ENCODE measurements at regions not wholly inside any gene's neighbourhood (a gene's known extent, or its start where the extent isn't known, plus 50 kb on each side); places are given as distances from the start of the nearest gene placed in this dataset.

DNA sequence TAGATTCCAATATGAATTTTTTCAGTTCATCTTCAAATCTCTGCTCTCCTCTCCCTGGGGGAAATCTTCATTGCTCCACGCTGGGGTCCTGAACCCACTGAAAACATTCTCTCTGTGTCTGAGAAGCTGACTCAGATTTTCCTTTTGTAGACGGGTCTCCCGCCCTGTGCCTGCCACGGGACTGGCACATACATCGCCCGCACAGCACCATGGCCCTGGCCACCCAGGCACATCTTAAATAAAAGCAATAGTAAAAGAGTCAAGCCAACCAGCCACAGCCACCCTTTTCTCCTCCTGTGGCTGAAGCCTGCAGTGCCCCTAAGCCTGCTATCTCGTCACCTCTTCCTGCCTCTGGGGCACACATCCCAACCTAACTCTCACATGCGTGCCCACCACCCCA is 301.2 kb downstream of the ZNF536 start:
- no peak overlapping the region for H3K27ac ChIP-seq
- no peaks in the 10 kb centered on the region for H3K27me3 ChIP-seq (replicated peaks; ENCODE audit: insufficient read depth)
- 91% methylated on average over 8 of the region's 8 CpGs for WGBS
- intact Hi-C loops (cut with DNase I) = no loop called here
- H3K4me3 ChIP-seq = no peak overlapping the region
- no peak for TF ChIP-seq POLR2A (IDR thresholded peaks at IDR 0.05)
- TF ChIP-seq, protein P1, sequence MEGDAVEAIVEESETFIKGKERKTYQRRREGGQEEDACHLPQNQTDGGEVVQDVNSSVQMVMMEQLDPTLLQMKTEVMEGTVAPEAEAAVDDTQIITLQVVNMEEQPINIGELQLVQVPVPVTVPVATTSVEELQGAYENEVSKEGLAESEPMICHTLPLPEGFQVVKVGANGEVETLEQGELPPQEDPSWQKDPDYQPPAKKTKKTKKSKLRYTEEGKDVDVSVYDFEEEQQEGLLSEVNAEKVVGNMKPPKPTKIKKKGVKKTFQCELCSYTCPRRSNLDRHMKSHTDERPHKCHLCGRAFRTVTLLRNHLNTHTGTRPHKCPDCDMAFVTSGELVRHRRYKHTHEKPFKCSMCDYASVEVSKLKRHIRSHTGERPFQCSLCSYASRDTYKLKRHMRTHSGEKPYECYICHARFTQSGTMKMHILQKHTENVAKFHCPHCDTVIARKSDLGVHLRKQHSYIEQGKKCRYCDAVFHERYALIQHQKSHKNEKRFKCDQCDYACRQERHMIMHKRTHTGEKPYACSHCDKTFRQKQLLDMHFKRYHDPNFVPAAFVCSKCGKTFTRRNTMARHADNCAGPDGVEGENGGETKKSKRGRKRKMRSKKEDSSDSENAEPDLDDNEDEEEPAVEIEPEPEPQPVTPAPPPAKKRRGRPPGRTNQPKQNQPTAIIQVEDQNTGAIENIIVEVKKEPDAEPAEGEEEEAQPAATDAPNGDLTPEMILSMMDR (IDR thresholded peaks at IDR 0.05) = no peak
- no peak for TF ChIP-seq POLR2AphosphoS5 (IDR thresholded peaks at IDR 0.05)
- no peaks in the 10 kb centered on the region for H3K9me3 ChIP-seq
- DNase-seq (ENCODE audit: low spot score) = no peak
- no peaks in the 10 kb centered on the region for H3K36me3 ChIP-seq
- no peaks in the 10 kb centered on the region for H3K4me1 ChIP-seq (replicated peaks)

GRCh38 chr19:30672926-30673325 is 300.7 kb downstream of the ZNF536 start:
- H3K4me3 ChIP-seq = no peak overlapping the region
- TF ChIP-seq POLR2A (IDR thresholded peaks at IDR 0.05) = no peak
- WGBS = 91% methylated on average over 5 of the region's 5 CpGs
- intact Hi-C loops (cut with DNase I) = no loop called here
- H3K9me3 ChIP-seq = no peaks in the 10 kb centered on the region
- H3K36me3 ChIP-seq = no peaks in the 10 kb centered on the region
- no peaks in the 10 kb centered on the region for H3K4me1 ChIP-seq (replicated peaks)
- no peaks in the 10 kb centered on the region for H3K27me3 ChIP-seq (replicated peaks; ENCODE audit: insufficient read depth)
- H3K27ac ChIP-seq = no peak overlapping the region
- DNase-seq (ENCODE audit: low spot score) = no peak

- Histone ChIP-seq H3K36me3 (no peaks in the 10 kb centered on the region), H3K4me3 (no peak overlapping the region), H3K27ac (no peak overlapping the region), H3K4me1 (replicated peaks) (no peaks in the 10 kb centered on the region), H3K27me3 (replicated peaks; ENCODE audit: insufficient read depth) (no peaks in the 10 kb centered on the region), H3K9me3 (no peaks in the 10 kb centered on the region)
- no peak for DNase-seq (ENCODE audit: low spot score)
- 61% methylated on average over 9 of the region's 9 CpGs for WGBS
- intact Hi-C loops (cut with DNase I) = no loop called here
- no peak for TF ChIP-seq POLR2AphosphoS5 (IDR thresholded peaks at IDR 0.05)
- TF ChIP-seq, protein P1 (IDR thresholded peaks at IDR 0.05) = no peak
- TF ChIP-seq POLR2A (IDR thresholded peaks at IDR 0.05) = no peak
Observed at GRCh38 chr19:30671622-30672051, 299.5 kb downstream of the ZNF536 start.

DNA sequence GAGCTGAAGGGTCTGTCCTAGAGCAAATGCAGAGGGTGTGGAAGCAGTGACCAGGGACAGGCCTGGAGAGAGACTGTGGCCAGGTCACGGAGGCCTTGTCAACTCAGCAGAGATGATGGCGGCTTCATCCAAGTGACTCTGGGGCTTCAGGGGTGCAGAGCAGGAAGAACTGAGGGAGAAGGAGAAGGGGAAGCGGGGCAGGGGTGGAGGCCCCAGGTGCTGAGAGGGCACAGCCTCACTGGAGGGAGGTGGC is 299.1 kb downstream of the ZNF536 start:
- Histone ChIP-seq H3K4me1 (replicated peaks) (no peaks in the 10 kb centered on the region), H3K27me3 (replicated peaks; ENCODE audit: insufficient read depth) (no peaks in the 10 kb centered on the region), H3K9me3 (no peaks in the 10 kb centered on the region), H3K36me3 (no peaks in the 10 kb centered on the region), H3K4me3 (no peak overlapping the region), H3K27ac (no peak overlapping the region)
- intact Hi-C loops (cut with DNase I) = no loop called here
- DNase-seq (ENCODE audit: low spot score) = no peak
- 95% methylated on average over 3 of the region's 3 CpGs for WGBS
- TF ChIP-seq POLR2AphosphoS5 (IDR thresholded peaks at IDR 0.05) (no peak), POLR2A (IDR thresholded peaks at IDR 0.05) (no peak)
- TF ChIP-seq, protein P1 (IDR thresholded peaks at IDR 0.05) = no peak

DNA sequence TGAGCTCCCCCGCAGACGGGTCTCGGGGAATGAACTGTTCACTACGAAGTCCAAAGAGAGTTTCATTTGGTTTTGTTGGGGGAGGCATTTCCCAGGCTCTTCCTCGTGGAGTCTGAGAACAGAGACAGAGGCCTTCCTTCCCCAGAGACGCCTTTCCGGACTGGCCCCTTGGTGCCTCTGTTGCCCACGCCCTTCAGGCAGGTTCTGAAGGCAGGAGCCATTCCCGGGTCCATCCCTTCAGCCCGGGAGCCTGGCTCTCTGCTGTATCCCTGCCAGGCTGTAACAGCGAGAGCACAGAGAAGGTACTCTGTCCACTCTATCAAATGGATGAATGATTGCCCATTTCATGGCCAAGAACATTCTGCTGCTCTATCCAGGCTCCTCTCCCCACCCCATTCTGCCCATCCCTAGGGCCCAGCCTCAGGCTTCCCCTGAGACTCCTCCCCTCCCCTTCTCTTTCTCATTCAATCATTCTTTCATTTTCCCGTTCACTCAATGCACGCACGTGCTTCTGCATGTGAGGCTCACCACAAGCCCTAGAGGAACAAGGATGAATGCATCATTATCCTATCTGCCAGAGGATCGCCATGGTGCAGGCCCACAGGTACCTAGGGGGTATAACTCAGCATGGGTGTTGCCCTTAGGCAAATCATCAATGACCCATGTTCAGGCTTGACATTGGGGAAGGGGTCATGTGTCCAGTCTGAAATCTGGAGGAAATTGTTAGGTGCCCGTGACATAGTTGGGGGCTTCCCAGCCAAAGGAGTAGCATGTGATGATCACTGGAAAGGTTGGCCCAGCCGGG is 298.6 kb downstream of the ZNF536 start:
- DNase-seq (ENCODE audit: low spot score) = no peak
- Histone ChIP-seq H3K4me1 (replicated peaks) (no peaks in the 10 kb centered on the region), H3K27ac (no peak overlapping the region), H3K9me3 (no peaks in the 10 kb centered on the region), H3K36me3 (no peaks in the 10 kb centered on the region), H3K4me3 (no peak overlapping the region), H3K27me3 (replicated peaks; ENCODE audit: insufficient read depth) (no peaks in the 10 kb centered on the region)
- intact Hi-C loops (cut with DNase I) = no loop called here
- 93% methylated on average over 17 of the region's 17 CpGs for WGBS
- TF ChIP-seq POLR2A (IDR thresholded peaks at IDR 0.05) (no peak), POLR2AphosphoS5 (IDR thresholded peaks at IDR 0.05) (no peak)
- TF ChIP-seq, protein P1 (IDR thresholded peaks at IDR 0.05) = no peak

Measured in prostate gland (tissue), 2 donors.